Germinal center (tissue), 1 donor: ENCODE measurements at regions not wholly inside any gene's neighbourhood (a gene's known extent, or its start where the extent isn't known, plus 50 kb on each side); places are given as distances from the start of the nearest gene placed in this dataset.
A peak's percentile ranks its signal among the peaks of the same experiment; 100 is the strongest.
"Not testable (repeated sequence)": the region's sequence is repeated elsewhere in the genome, so short reads cannot be mapped to it uniquely, and the experiment has no call there.

ENCODE experiments used
- DNase-seq: peaks from one replicate; pipeline ENCODE4 v3.0.0; 2012; ENCODE audit warnings: mixed read lengths, low spot score

DNA sequence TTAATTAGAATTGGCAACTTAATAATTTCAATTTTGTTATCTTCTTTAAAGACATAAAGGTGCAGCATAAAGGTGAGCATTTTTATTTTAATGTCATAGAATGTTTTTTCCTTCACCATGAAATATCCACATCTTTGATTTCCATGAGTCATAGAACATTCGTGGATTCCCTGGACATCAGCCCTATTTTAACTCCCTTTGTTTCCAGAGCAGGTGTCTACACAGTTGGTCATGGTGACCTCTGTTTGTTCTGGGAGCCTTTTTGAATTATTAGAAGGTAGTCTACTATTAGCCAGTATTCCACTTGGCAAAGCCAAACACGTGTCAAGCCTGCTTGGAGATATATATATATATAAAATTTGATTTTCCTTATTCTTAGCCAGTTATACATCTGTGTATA, 572.9 kb downstream of the LTN1 start:
- DNase-seq: no peak

DNA sequence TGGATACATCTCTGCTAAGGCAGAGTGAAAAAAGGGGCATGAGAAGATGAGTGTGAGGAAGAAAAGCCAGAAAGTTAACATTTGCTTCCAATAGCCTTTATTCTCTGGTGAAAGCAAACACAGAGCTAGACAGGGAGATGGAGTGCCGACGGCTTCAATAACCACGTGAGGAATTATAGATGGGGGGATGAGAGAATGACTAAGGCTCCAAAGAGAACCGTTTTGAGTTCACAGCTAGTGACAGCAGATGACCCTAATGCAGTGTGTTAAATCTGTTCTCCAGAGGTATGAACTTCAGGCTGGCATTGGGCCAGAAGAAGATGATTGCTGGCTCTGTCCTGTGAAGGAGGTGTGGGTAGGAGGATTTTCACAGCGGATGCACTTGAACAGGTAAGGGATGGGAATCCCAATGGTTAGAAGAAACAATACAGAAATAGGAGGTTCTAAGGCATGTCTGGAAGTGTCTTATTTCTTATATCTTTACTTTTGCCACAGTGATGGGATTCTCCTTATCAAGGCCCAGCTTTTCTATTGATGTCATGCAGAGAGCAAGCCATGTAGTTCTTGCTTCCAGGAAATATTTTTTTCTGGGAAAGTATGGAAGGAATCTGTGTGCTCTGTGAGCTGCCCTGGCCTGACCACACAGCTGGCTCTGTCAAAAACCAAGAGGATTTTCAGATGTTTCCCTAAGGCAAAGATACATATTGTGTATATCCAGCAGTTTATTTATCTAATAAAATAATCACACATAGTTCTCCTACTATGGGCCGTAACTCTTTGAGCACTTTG, 573.8 kb downstream of the LTN1 start:
- DNase-seq: no peak

DNA sequence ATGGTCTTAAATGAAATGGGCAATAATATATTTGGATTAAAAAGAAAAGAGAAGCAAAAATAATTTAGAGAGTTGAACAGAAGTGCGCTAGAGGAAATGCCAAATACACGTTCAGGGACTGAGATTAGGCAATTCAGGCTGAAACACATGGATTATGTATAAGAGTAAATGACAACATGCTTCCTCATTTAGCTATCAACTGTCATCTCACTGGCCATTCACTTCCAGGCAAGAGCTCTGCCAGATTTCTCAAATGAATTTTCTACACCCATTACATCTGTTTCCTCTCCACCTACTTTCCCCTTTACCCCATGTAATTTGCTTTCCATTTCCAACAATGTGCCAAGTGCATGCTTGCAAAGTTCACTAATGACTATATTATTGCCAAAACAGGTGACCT, 582.4 kb downstream of the LTN1 start:
- DNase-seq: no peak

DNA sequence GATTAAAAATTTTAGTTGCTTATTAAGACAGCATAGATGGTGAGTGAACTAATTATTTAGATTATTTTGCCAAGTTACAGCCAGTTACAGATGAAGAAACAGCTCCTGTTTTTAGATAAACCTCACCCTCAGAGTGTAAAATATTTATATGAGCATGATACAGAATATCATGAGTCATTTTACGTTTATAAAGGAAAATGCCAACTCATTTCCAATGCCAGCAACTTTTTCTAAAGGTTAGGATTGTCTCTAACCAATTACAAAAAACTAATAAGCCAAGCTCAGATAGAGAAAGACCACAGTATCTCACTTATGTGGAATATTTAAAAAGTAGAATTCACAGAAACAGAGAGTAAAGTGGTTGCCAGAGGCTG, 590.1 kb downstream of the LTN1 start:
- no peak for DNase-seq

DNA sequence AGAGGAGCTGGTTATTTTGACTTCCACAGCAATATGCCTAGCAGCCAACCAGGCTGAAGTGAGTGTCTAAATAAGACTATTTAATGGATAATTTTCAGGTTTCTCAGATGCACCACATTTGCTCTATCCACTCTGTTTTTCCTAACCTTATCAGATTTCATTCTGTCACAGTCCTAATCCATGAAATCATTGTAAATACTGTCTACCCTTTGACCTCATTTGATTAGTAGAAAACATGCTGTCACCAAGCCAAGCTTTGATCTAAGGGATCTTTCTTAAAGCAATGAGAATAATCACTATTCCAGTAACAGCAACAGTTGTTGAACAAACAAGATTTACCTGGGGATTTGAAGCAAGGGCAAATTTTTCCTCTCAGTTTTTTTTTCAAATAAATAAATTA, 595.6 kb downstream of the LTN1 start:
- DNase-seq: no peak

DNA sequence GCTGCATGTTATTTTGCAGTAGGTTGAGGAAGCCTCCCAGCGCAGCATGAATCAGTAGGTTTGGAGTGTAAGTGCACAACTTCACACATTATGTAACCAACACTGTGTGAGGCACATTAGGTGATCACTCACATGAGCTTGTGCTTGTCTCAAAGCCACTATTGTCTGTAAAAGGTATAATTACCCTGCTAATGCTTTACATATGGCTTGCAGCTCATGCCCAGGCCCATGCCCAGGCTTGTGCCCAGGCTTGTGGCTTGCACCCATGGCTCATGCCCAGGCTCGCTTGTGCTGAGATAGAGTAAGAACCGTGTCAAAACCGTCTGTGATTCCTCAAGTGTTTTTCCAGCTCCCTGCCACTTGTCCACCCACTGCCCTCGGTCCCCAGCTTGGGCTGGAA, 596.3 kb downstream of the LTN1 start:
- no peak for DNase-seq

DNA sequence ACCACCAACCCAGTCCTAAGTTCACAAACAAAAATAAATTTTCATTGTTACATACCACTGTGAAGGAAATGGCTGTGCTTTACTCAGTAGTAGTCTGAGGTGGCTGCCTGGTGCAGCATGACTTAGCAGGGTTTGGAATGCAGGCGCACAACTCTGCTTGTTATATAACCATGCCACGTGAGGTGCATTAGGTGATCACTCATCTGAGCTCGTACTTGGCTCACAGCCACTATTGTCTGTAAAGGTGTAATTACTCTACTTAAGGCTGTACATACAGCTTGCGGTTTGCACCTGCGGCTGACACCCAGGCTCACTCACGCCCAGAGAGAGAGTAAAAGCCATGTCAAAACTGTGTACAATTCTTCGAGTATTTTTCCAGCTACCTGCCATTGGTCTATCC, 599.4 kb downstream of the LTN1 start:
- no peak for DNase-seq

DNA sequence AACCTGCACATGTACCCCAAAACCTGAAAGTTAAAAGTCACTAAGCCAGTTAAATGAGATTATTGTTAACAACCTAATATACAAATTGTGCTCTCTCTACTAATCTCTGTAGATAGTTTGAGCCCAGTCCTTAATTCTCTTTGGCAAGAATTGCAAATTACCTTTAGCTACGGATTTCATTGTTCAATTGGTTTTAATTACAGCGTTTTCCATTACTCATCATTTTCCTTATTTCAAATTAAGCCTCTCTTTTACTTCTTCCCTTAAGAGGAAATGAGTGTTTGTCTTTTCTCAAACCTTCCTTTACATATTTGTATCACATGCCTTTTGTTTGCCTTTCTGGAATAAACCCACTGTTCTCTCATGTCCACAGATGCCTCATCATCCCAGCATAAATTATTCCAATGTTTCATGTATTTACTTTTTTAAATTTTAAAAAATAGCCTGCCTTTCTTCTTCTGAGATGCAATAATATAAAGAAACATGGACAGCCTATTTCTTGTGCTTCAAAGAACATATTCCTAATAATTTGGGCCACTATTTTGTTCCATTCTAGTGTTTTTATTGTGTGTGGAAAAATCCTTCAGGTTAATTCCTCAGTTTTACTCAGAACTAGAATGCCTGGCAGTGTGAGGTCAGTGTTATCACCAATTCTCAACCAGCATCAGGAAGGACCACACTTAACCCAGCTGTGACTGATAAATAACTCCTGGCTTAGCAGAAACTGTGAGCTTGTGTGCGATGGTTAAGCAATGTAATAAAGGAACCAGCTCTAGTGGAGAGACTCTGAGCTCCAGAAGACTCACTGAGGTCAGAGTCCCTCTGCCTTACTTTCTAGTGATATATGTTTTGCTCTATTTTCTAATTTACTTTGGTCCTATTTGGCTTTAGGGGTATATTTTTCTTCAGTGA, 600.5 kb downstream of the LTN1 start:
- DNase-seq: no peak

DNA sequence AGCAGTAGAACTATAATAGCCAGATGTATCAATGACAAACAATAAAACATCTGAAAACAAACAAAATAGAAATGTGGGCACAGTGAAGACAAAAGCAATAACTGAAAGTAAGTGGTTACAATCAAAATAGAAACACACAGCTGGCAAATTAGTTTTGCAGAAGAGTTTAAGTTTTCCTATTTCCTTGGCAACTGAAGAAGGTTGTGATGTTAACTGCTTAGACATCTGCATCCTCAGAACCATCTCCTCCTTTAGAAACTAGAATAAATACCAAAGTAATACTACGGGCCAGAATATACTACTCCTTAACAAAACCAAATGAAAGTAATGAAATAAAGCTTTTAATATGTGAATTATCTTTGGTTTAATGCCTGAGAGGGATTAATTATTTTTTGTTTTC, 605.5 kb downstream of the LTN1 start:
- no peak for DNase-seq

DNA sequence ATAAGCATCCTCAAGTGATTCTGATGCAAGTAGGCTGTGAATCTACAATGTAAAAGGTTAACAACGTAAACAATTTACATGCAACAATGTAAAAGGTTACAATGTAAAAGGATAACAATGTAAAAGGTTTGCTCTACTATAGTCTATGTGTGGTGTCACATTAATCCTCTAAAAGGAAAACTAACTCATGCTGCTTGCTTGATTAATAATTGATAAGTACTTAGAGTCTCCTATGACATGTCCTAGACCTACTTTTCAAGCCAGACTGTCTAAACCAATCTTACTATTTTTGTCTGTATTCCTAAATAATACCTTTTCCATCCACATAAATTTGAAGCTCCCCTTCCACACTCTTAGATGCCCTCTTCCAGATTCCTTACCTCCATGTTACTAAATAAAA, 606.8 kb downstream of the LTN1 start:
- DNase-seq: no peak

DNA sequence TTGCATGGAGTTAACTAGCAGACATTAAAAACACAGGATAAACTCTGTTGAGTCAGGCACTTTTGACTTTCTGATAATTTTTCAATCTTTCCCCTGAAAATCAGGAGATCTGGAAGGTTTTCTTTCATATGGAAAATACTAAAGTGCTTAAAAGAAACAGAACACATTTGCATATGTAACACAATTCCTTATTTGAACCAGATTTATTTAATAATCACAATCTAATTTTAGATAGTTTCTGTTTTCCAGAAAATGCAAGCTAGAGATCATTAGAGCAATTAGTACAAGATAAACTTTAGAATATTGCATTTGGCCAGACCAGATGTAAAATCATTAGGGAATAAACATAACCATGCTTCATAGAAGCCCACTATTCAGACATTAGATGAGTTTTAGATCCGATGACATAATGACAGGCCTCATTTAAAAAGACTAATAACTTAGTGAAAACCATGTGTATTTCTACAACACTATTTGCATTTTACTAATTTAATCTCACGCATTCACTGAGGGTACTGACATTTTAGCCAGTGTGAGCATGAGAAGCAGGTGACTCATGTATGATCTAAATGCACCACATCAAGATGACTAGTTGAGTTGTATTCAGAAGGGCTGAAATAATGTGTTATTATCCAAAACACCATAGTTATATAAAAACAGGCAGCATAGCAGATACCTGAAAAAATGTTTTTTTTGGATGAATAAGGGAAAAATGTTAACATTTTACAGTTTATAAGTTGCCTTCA, 611.5 kb downstream of the LTN1 start:
- not testable (repeated sequence) for DNase-seq

DNA sequence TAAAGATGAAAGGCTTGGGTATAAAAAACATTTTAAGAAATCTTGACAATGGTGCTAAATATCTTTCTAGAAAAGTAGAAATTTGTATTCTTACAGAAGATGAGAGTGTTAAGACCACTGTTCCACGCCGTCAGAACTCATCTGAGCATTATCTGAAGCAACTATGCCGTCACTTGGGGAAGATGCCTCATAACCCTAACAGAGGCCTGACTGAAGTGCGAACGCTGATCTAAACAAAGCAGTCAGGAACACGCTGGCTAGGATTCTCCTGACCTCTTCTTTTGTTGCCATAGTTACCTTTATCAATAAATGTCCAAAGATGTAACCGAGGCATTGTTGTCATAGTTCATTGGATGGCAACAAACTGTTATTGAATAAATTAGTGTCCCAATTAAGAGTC, 612.4 kb downstream of the LTN1 start:
- no peak for DNase-seq

DNA sequence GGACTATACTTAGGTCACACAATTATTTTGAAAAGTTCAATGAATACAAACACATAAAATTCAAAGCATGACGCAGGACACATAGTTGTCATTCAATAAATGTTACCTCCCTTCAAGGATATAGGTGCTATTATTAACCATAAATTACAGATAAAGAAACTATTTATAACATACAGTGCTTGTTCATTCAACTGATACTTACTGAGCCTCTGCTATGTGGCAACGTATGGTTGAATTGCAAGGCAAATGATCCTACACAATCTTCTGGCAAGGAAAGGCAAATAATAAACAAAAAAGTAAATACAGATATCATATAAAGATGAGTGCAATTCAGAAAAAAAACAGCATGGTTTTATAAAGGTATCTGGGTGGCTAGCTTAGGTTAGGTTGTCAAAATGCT, 614.7 kb downstream of the LTN1 start:
- no peak for DNase-seq

DNA sequence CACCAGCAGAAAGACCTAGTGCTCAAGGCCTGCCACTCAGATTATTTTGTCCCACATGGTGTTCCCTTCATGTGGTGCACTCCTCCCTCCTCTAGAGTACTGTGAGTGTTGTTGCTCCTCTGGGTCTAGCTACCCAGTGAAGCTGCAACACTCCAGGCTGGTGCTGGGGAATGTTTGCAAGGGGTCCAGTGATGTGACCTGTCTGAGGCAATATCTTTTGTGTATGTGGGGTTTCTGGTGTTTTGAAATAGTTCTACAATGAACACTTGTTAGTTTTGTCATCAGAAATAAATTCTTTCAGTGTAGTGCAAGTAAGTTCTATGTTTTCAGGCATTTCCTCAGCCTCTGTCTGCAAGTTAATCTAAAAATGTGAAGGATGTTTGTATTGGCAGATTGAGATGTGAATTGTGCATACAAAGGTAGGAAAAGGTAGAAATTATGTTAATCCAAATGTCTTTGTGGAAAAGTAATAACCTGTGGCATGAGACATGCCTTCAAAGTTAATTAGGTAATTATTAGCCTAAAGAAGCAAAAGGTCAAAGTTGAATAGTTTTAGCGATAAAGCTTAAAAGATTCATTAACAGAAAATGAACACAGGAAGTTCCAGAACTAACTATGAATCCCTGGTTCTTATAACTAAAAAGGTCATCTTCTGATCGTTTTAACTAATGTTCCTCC, 616.8 kb downstream of the LTN1 start:
- DNase-seq: no peak

DNA sequence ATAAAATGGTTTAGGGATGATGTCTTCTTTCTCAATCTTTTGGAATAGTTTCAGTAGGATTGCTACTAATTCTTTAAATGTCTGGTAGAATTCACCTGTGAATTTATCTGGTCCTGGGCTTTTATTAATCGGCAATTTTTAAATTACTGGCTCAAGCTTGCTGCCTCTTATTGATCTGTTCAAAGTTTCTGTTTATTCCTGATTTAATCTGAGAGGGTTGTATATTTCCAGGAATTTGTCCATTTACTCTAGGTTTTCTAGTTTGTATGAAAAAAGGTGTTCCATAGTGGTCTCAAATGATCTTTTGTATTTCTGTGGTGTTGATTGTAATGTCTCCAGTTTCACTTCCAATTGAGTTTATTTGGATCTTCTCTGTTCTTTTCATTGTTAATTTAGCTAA, 617.8 kb downstream of the LTN1 start:
- no peak for DNase-seq

DNA sequence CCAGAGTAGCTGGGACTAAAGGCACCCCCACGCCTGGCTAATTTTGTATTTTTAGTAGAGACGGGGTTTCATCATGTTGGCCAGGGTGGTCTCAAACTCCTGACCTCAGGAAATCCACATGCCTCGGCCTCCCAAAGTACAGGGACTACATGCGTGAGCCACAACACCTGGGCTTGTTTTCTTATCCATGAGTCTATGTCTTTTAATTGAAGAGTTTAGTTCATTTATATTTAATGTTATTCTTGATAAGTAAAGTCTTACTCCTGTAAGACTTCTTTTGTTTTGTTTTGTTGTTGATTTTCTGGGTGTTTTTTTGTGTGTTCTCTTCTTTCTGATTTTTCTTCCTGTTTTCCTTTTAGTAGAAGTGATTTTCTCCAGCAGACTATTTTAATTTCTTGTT, 621.0 kb downstream of the LTN1 start:
- DNase-seq: no peak

DNA sequence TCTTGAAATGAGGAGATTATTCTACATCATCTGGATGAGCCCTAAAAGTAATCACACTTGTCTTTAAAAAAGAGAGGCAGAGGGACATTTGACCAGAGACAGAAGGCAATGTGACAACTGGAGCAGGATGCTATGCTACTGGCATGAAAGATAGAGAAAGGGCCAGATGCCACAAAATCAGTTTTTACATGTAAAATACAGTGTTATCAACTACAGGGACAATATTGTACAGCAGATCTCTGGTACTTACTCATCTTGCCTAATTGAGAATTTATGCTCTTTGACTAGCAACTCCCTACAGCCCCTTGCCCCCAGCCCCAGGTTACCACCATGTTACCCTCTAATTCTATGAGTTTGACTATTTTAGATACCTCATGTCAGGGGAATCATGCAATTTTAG, 633.4 kb downstream of the LTN1 start:
- DNase-seq: no peak

DNA sequence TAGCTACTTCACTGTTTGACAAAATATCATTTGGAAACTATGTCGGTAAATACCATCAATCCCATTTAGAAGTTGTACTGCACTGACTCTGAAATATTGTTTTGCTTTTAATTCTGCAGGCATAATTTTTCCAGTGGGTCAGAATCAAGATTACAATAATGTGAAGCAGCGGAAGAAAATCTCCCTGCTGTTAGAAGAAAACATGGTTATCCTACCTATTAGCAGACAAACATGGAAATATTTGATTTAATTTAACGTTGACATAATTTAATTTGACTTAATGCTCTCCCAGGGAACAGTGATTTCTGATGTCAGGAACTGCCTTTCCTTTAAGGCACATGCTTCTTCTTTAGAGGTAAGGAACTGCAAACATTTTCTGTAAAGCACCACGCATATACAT, 634.0 kb downstream of the LTN1 start:
- DNase-seq: no peak

DNA sequence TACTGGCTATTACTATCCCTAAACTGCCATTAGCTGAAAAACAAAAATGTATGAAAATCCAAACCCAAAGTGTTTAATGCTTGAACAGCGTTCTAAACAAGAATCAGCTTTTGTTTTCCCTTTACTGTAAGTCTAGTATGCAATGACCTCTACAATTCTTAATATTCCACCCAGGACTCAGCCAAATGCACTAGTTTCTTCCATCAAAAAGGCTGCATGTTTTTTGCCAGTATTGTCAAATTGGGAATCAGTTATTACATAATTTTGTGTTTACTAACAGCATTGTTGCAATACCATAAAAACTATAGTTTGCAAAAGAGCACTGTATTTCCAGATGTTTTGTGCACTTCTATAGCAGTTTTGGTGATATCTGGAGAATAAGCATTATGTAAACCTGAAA, 634.5 kb downstream of the LTN1 start:
- no peak for DNase-seq

DNA sequence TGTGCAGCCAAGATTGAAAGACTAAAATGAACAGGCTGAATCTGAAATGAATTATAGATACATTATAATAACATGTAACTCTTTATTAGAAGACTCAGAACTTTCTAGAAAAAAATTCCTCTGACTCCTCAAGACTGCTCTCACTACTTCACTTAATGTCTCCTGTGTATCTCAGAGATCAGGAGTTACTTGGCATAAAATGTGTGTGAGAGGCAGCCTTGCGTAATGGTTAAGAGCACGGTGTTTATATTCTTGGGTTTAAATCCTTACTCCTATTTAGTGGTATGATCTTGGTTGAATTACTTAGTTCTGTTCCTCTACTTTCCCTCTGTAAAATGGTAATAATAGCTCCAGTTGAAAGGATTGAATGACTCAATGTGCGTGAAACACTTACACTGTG, 634.9 kb downstream of the LTN1 start:
- no peak for DNase-seq

DNA sequence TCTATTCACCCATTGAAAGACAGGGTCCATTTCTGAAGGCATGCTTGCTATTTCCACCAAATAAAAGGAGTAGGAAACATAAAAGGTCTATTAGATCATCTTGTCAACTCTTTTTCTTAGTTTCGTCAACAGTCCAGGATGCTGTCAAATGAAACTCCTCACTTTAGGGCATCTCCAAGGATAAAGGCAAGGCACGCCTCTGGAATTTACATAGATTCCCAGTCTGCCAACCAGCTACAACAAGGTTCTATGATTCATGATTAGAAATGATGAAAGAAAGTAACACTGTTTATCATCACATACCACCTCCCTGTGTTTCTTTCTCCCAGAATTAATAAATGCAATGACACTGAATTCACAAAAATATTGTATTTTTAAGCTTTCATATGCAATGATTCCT, 636.3 kb downstream of the LTN1 start:
- DNase-seq: no peak

DNA sequence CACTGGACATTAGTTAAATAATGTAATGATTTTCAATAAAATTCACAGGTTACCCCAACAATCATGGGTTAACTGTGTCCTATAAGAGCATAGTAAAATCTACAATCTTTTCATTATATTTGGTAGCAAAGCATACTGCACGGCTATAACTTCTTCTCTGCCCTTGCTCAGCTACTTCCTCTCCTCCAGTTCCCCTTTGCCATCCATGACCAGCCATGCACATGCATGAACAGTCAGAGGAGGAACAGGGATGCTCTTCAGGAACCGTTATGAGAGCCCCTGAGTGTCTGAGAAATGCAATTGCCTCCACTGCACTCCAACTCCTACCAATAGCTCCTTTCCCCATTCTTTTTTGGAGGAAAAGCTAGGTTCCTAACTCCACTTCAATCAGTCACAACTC, 646.7 kb downstream of the LTN1 start:
- DNase-seq: peak; percentile 10
